ENCODE measurements at regions not wholly inside any gene's neighbourhood (a gene's known extent, or its start where the extent isn't known, plus 50 kb on each side); places are given as distances from the start of the nearest gene placed in this dataset.

DNA sequence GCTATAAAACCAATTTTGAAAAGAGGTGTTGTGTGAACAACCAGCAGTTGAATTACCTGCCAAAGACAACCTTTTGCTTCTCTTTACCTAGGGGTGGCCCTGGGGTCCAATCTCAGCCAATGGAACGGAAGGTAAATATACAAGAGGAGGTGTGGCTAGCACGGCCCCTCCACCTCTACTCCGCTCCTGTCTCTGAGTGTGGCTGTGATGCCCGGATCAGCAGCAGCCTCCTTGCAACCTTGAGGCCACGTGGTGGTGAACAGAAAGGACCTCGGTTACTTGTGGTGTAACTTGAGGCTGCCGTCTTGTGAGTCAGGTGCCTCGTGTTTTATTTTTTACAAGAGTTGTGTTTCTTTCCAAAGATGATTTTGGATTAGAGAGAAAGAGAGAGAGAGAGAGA lies 121.5 kb upstream of the PPP2R3B start:
- TF ChIP-seq, protein P1, sequence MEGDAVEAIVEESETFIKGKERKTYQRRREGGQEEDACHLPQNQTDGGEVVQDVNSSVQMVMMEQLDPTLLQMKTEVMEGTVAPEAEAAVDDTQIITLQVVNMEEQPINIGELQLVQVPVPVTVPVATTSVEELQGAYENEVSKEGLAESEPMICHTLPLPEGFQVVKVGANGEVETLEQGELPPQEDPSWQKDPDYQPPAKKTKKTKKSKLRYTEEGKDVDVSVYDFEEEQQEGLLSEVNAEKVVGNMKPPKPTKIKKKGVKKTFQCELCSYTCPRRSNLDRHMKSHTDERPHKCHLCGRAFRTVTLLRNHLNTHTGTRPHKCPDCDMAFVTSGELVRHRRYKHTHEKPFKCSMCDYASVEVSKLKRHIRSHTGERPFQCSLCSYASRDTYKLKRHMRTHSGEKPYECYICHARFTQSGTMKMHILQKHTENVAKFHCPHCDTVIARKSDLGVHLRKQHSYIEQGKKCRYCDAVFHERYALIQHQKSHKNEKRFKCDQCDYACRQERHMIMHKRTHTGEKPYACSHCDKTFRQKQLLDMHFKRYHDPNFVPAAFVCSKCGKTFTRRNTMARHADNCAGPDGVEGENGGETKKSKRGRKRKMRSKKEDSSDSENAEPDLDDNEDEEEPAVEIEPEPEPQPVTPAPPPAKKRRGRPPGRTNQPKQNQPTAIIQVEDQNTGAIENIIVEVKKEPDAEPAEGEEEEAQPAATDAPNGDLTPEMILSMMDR (IDR thresholded peaks at IDR 0.05) = no peak
- no peak for TF ChIP-seq EZH2 (IDR thresholded peaks at IDR 0.05)

All from neural progenitor cell (in vitro differentiated cells).